PC-3 (cell line): ENCODE measurements at regions not wholly inside any gene's neighbourhood (a gene's known extent, or its start where the extent isn't known, plus 50 kb on each side); places are given as distances from the start of the nearest gene placed in this dataset.

Experiments
- CTCF ChIP-seq: fragments of 300-600 bp; sonication (generic); conservative IDR thresholded peaks from 2 replicates; pipeline ENCODE4 v1.5.1; 2017; ENCODE audit warnings: antibody characterized with exemption, low read depth, mild to moderate bottlenecking, low read length
- EZH2 ChIP-seq: fragments of 300-600 bp; sonication (generic); IDR thresholded peaks from one replicate; pipeline ENCODE4 v1.6.1; 2017; ENCODE audit warnings: antibody characterized with exemption, mild to moderate bottlenecking, low read length; ENCODE audit not compliant: unreplicated experiment

GRCh38 chr16:85461814-85462713 lies 151.1 kb upstream of the GSE1 start:
- TF ChIP-seq CTCF = no peak
- no peak for TF ChIP-seq EZH2
